Stimulated activated naive CD8-positive, alpha-beta T cell treated with anti-CD3 and anti-CD28 coated beads, Interleukin-15, Interleukin-2, amounts not matched to agents 100 U/mL and 50 U/mL, for 24 hours (primary cell): ENCODE measurements at regions not wholly inside any gene's neighbourhood (a gene's known extent, or its start where the extent isn't known, plus 50 kb on each side); places are given as distances from the start of the nearest gene placed in this dataset.

ENCODE experiments used
- ATAC-seq: fragments of 150-1000 bp; cut with Tn5 transposase; one replicate; pipeline ENCODE4 v1.10.0; 2021
- DNase-seq: peaks from one replicate; pipeline ENCODE4 v3.0.0; 2021

- ATAC-seq (no peak), DNase-seq (no peak)
These were observed 282.2 kb upstream of the SOX11 start for GRCh38 chr2:5409898-5410381.

DNA sequence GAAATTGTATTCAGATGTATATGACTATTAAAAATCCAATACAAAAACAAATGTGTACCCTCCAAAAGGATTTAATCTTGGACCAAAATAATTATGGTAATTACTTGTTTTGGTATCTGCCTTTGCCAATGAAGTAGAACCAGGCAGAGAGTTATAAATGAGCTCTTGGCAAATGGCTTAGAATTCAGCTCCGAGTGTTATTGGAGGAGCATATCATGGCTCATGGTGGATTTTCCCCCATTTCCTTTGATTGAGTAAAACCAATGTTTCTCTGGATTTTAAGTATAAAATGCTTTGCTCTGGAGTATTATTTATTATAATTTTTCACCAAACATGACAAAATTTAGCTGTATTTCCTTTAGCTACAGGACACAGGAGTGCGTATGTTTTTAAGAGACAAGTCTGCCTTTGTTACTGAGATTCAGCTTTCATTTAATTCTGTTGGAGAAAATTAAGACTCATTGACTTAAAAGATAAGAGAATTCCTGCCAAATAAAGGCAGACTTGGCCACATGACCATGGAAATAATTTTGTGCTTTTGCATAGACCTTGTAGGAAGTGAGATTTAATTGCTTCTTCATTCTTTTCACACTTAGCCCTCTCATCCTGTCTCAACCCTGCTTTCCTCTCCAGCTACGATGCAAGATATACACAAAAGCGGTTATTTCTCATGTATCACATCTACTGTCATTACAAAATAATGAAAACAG, 281.0 kb upstream of the SOX11 start:
- DNase-seq (no peak), ATAC-seq (no peak)

- DNase-seq (no peak), ATAC-seq (no peak)
These were observed 280.2 kb upstream of the SOX11 start for GRCh38 chr2:5412001-5412400.

DNA sequence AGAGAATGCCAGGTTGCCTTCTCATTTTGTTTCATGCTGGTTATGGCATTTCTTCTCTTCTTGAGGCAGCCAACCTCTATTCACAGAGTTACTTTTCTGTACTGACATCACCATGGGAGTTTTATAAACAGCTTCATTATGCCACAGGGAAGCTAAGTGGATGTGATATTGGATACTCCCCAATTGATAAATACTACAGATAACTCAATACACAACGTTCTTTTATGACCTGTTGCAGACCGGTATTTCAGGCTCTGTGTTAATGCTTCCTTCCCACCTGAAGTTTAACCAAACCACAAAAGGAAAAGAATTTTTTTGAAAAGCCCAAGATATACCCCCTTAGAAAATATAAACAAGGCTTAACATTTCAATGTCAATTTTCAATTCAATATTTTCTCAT, 258.3 kb upstream of the SOX11 start:
- no peak for ATAC-seq
- no peak for DNase-seq

DNA sequence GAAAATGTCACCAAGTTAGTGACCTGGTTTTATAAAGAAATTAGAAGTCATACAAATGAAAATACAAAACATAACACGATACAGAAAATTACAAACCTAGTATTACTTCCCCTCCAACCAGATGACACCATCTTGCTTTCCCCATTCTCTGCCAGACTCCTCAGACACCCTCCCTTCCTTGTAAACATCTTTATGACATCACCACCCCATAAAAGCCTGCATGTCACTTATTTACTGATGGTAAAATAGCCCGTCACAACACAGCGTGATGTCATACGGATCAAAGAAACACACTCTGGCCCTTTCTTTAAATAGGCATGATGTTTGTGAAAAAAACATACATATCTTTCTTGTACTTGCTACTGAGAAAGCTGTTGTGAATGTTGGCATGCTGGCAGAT, 254.8 kb upstream of the SOX11 start:
- no peak for DNase-seq
- ATAC-seq, result no peak

DNA sequence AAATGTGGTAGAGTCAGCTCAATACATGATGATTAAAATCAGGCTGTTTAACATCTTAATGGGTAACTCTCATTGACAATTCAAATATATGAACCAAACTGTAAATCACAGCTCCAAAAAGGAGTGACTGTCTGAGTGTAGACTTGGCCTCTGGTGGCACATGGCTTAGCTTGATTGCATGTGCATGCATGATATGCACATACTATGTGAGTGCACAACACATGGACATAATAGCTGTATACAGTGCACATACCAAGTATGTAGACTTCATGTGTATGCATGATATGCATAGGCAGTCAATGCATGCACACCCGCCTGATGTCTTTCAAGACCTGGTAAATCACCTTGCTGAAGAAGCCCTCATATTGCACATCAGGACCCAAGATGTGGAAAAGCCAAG, 252.0 kb upstream of the SOX11 start:
- ATAC-seq, result no peak
- no peak for DNase-seq

- DNase-seq (no peak), ATAC-seq (no peak)
These were observed 249.4 kb upstream of the SOX11 start for GRCh38 chr2:5442736-5443135.

- ATAC-seq (no peak), DNase-seq (no peak)
These were observed 248.0 kb upstream of the SOX11 start for GRCh38 chr2:5444168-5444567.

- DNase-seq, result no peak
- no peak for ATAC-seq
These were observed 247.3 kb upstream of the SOX11 start for GRCh38 chr2:5444854-5445253.

DNA sequence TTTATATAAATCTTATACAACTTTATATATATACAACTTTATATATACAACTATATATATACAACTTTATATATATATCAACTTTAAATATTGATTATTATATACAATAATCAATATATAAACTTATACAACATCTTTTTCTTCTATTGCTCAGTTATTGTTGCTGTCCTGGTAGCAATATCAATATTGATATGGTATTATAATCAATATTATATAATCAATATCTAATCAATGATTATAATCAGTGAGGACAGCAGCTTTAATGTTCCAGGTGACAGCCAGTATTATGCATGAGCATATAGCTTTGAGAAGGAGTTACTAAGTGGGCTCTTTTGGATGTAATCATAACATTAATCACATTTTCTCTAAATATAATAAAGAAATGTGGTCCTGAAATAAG, 242.3 kb upstream of the SOX11 start:
- ATAC-seq, result no peak
- no peak for DNase-seq

GRCh38 chr2:5453220-5454050, 238.7 kb upstream of the SOX11 start:
- ATAC-seq, result peak; percentile 23

DNA sequence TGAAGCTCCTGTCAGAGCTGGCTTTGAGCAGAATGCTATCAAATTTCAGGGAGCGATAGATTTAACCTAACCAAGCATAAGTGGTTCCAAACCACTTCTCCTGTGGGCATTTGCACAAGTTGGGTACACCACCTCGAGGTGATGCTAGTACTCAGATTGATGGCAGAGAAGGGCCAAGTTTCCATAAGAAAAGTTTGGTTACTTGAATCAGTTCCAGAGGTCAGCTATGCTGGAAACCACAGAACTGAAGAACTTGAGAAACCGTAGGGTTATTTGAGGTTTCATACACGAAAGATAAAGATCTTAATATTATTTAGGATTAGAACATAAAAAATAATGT, 238.2 kb upstream of the SOX11 start:
- no peak for DNase-seq
- ATAC-seq, result no peak

More at GRCh38 chr2:5453220-5454050, 238.7 kb upstream of the SOX11 start:
- no peak for DNase-seq

GRCh38 chr2:5459041-5459440, 233.1 kb upstream of the SOX11 start:
- DNase-seq, result no peak

GRCh38 chr2:5464657-5465056, 227.5 kb upstream of the SOX11 start:
- ATAC-seq (no peak), DNase-seq (no peak)

More at GRCh38 chr2:5459041-5459440, 233.1 kb upstream of the SOX11 start:
- no peak for ATAC-seq

DNA sequence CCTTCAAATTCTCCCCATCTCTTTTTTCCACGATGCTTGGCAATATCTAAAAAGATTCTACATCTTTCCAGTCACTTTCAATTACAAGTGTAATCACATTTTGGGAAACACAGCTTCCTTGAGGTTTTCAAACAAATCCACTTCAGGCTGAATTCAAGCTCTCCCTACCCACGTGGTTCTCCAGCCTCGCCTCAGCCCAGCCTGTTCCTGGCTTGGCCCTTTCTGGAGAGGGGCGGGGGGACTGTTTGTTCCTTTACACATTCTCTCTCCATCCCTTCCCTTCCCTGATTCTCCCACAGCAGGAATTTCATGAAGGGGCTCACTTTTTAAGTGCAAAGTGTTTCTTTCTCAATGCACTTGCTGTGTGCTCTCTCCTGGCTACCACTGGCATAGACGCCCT, 226.3 kb upstream of the SOX11 start:
- DNase-seq, result no peak

DNA sequence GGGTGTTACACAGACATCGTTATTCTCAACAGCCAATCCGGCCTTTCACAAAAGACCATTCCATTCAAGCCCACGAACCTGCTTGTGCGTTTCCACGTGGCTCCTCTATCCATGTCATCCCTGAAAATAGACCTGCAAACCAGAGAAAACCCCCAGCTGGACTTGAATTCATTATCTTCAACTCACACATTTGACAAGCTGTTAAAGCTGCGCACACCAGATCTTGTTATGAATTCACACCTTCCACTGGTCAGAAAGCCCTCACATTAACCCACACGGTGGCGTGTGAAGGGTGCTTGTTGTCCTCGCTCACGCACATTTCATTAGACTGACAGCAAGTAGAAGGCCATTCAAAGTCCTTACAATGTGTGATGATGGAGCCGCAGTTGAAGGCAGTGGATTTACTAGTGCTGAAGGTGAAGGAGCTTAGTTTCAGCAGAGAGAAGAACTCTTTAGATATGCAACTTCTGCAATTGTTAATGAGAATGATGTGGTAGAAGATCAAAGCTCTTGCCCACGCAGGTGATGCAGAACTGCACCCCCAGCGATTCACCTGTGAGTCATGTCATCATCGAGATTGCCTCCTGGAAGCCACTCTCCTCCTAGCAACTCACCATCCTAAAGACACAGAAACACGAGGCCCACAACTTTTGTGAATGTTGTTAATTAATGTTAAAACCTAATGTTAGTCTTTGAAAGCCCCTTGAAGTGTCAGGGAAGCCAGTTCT, 224.8 kb upstream of the SOX11 start:
- DNase-seq (no peak), ATAC-seq (no peak)

More for the DNA sequence above, 226.3 kb upstream of the SOX11 start:
- ATAC-seq, result no peak

GRCh38 chr2:5472673-5473072, 219.5 kb upstream of the SOX11 start:
- ATAC-seq (no peak), DNase-seq (no peak)

GRCh38 chr2:5473635-5474034, 218.5 kb upstream of the SOX11 start:
- DNase-seq, result no peak
- ATAC-seq, result no peak

DNA sequence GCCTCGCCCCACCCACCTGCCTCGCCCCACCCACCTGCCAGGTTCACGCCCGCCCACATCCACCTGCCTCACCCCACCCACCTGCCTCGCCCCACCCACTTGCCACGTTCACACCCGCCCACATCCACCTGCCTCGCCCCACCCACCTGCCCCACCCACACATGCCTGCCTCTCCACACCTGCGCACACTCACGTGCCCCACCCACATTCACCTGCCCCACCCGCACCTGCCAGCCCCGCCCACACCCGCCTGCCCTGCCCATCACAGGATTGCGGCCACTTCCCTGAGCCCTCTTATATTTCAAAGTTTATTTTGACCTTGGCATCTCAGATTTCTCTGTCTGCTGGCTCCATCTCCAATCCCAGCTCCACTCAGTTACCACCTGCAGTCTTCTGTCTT, 217.5 kb upstream of the SOX11 start:
- no peak for ATAC-seq

DNA sequence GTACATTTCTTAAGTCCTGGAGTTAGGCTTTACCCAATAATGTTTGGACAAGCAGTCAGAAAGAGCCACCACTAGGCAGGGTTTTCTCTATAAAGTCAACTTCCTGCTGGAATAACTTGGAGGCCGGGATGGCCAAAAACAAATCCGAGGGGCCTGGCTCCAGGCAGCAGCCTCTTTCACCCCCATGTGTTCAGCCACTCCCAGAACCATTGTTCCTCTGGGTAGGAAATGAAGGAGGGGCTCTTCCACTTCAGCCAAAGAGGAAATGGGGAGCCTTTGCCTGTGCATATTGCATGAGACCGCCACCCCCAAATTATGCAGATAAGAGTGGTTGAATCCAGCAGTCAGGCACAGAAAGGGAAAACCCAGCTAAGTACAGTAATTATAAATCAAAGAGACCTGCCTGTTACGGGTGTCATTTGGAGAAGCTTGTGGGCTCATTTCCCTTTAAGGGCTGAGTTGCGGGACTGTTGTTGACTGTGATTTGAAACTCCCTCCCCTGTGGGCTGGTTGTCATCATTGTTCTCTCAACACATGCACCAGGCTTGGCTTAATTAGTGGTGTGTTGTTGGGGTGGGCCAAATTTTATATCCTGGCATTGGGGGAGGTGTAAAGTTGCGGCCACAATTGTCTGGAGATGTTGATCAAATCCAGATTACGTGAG, 212.8 kb upstream of the SOX11 start:
- DNase-seq, result no peak

More for the DNA sequence above, 217.5 kb upstream of the SOX11 start:
- DNase-seq, result no peak

DNA sequence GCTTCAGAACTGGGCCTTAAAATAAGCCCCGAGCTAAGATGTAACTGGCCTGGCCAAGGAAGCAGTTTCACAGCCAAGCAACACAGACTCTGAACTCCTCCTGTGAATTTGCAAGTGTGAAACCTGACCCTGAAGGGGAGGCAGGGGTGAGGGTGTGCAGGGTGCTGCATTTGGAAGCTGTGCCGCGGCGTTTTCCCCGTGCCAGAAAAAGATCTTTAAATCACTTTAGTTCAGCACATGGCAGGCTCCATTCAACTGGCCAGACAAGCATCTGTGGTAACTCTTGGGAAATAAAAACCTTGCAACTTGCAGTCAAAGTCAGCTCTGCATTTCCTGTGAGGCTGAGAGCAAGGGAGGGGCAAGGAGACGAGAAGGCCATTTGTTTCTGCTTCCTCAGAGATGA, 209.3 kb upstream of the SOX11 start:
- DNase-seq, result no peak
- ATAC-seq, result no peak

More for the DNA sequence above, 212.8 kb upstream of the SOX11 start:
- no peak for ATAC-seq

DNA sequence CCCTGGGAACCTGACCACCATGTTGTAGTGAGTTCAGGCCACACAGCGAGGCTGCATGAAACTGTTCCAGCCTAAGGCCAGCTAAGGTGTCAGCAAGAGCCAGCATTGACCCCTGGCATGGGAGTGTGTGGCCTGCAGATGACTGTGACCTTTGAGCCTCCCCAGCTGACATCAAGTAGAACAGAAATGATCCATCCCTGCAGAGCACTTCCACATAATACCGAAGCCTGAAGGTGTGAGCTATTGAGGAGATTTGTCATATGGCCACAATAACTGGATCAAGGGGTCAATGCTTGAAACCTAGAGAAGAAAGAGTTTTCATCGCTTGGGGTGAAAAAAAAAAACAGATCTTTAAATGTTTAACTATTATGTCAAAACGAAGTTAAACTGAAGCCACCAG, 207.3 kb upstream of the SOX11 start:
- ATAC-seq (no peak), DNase-seq (no peak)
